ENCODE measurements at regions not wholly inside any gene's neighbourhood (a gene's known extent, or its start where the extent isn't known, plus 50 kb on each side); places are given as distances from the start of the nearest gene placed in this dataset.

DNA sequence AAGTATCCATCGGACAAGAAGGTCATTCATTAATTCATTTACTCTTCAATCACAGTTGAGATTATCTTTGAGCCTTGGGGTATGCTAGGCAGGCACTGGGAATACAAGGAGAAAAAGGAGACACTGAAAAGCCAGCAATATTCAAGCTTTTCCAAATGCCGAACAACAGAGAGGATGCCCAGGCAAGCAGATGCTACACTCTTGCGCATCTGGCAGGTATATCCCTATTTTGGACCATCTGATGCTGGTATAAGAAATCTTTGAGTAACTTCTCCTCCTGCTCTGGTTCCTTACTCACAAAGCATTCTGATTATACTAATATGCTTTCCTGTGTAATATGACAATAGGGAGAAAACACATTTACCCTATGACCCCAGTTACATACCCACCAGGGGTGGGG, 354.9 kb downstream of the CBLL2 start:
- POLR2A ChIA-PET = no interaction called here
- DNase-seq (ENCODE audit: low read depth, low spot score) (no peak), ATAC-seq (no peak), FAIRE-seq (no peak)
- Histone ChIP-seq H3K4me3 (no peak overlapping the region), H3K36me3 (ENCODE audit: control insufficient read depth in 2 of 2, insufficient read depth in 2 of 2, low read length in 1 of 2) (no peaks in the 10 kb centered on the region), H3K9ac (ENCODE audit: control insufficient read depth, insufficient read depth, low read length) (no peak overlapping the region), H3K79me2 (ENCODE audit: control insufficient read depth, insufficient read depth, low read length) (no peaks in the 10 kb centered on the region), H3K4me1 (ENCODE audit: control insufficient read depth, insufficient read depth, low read length) (no peaks in the 10 kb centered on the region), H3K27ac (ENCODE audit: control insufficient read depth, insufficient read depth) (no peak overlapping the region), H3K4me2 (ENCODE audit: control insufficient read depth, insufficient read depth) (no peak overlapping the region), H4K20me1 (ENCODE audit: control insufficient read depth, insufficient read depth) (no peaks in the 10 kb centered on the region), H2AFZ (ENCODE audit: control insufficient read depth, low read depth, low read length) (no peak overlapping the region), H3K9me3 (replicated peaks; ENCODE audit: control insufficient read depth, insufficient read depth, low read length) (no peaks in the 10 kb centered on the region), H3K27me3 (replicated peaks in 1 of 2; ENCODE audit: control insufficient read depth in 2 of 2, insufficient read depth in 2 of 2, low read length in 1 of 2) (no peaks in the 10 kb centered on the region)
- BruUV-seq (replicated peaks) = no TSS peak
- intact Hi-C loops (cut with micrococcal nuclease; ENCODE audit: unreplicated experiment) = no loop called here
- SMC1A ChIA-PET (ENCODE audit: uncharacterized antibody, unreplicated experiment) = no interaction called here
- RAD21 ChIA-PET (ENCODE audit: unreplicated experiment) = no interaction called here
- 53% methylated on average over 3 of the region's 3 CpGs for WGBS (ENCODE audit: insufficient coverage, insufficient replicate concordance, low lambda C conversion rate, missing lambda C conversion rate)
- TF ChIP-seq NFYB (IDR thresholded peaks at IDR 0.05; ENCODE audit: insufficient read depth, low read depth, low read length) (no peak), NR2F1 (conservative IDR thresholded peaks at IDR 0.05) (no peak), SREBF2 (IDR thresholded peaks at IDR 0.05; ENCODE audit: low read length) (no peak), RB1 (IDR thresholded peaks at IDR 0.05; ENCODE audit: borderline replicate concordance) (no peak), ZBED1 (IDR thresholded peaks at IDR 0.05; ENCODE audit: borderline replicate concordance) (no peak), RFX5 (IDR thresholded peaks at IDR 0.05; ENCODE audit: low read depth, low read length) (no peak), SUZ12 (IDR thresholded peaks at IDR 0.05; ENCODE audit: unreplicated experiment) (no peak), BRCA1 (IDR thresholded peaks at IDR 0.05; ENCODE audit: low read depth, low read length) (no peak), ZZZ3 (IDR thresholded peaks at IDR 0.05; ENCODE audit: control insufficient read depth, insufficient read length, low read depth) (no peak), SIN3A (IDR thresholded peaks at IDR 0.05; ENCODE audit: low read depth, low read length) (no peak)
- TF ChIP-seq, protein P1, sequence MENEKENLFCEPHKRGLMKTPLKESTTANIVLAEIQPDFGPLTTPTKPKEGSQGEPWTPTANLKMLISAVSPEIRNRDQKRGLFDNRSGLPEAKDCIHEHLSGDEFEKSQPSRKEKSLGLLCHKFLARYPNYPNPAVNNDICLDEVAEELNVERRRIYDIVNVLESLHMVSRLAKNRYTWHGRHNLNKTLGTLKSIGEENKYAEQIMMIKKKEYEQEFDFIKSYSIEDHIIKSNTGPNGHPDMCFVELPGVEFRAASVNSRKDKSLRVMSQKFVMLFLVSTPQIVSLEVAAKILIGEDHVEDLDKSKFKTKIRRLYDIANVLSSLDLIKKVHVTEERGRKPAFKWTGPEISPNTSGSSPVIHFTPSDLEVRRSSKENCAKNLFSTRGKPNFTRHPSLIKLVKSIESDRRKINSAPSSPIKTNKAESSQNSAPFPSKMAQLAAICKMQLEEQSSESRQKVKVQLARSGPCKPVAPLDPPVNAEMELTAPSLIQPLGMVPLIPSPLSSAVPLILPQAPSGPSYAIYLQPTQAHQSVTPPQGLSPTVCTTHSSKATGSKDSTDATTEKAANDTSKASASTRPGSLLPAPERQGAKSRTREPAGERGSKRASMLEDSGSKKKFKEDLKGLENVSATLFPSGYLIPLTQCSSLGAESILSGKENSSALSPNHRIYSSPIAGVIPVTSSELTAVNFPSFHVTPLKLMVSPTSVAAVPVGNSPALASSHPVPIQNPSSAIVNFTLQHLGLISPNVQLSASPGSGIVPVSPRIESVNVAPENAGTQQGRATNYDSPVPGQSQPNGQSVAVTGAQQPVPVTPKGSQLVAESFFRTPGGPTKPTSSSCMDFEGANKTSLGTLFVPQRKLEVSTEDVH (IDR thresholded peaks at IDR 0.05; ENCODE audit: low read depth, partially characterized antibody) = no peak
- CTCF ChIA-PET = interaction anchor here (1.3 kb wide), 1 partner anchor 642 kb away, joined by 4 read pairs; no protein-coding TSS in a partner anchor
- in situ Hi-C loops (cut with MboI) = no loop called here
